ENCODE measurements at regions not wholly inside any gene's neighbourhood (a gene's known extent, or its start where the extent isn't known, plus 50 kb on each side); places are given as distances from the start of the nearest gene placed in this dataset.

- 96% methylated on average over 1 of the region's 1 CpG for whole genome bisulfite sequencing
These were observed 276.7 kb downstream of the NFKBIZ start for GRCh38 chr3:102125994-102126368.

More at GRCh38 chr3:102125994-102126368, 276.7 kb downstream of the NFKBIZ start:
- Histone ChIP-seq H3K9ac (ENCODE audit: low read depth in 1 of 2, low read length in 2 of 2) (no peak overlapping the region), H3K36me3 (ENCODE audit: control insufficient read depth in 4 of 4, insufficient read depth in 3 of 4, low read depth in 1 of 4, low read length in 3 of 4) (no peaks in the 10 kb centered on the region), H3K27ac (ENCODE audit: low read depth in 1 of 2, low read length in 2 of 2) (peak overlapping the region; percentile 74 to 84), H3K27me3 (ENCODE audit: control insufficient read depth in 4 of 4, insufficient read depth in 4 of 4, low read length in 3 of 4) (no peaks in the 10 kb centered on the region), H3K4me3 (ENCODE audit: low read depth in 1 of 3, low read length in 3 of 3) (no peak overlapping the region), H3K4me1 (ENCODE audit: control insufficient read depth in 4 of 4, insufficient read depth in 4 of 4, low read length in 3 of 4) (peaks cover 0 to 17% (median 15%) of the 10 kb centered on the region in 4 donors), H3K9me3 (ENCODE audit: control insufficient read depth in 4 of 4, low read length in 3 of 4) (peaks cover 0 to 3% (median under 1%) of the 10 kb centered on the region in 4 donors)
- no peak for TF ChIP-seq HNF4G (IDR thresholded peaks at IDR 0.05)
- TF ChIP-seq, protein P1, sequence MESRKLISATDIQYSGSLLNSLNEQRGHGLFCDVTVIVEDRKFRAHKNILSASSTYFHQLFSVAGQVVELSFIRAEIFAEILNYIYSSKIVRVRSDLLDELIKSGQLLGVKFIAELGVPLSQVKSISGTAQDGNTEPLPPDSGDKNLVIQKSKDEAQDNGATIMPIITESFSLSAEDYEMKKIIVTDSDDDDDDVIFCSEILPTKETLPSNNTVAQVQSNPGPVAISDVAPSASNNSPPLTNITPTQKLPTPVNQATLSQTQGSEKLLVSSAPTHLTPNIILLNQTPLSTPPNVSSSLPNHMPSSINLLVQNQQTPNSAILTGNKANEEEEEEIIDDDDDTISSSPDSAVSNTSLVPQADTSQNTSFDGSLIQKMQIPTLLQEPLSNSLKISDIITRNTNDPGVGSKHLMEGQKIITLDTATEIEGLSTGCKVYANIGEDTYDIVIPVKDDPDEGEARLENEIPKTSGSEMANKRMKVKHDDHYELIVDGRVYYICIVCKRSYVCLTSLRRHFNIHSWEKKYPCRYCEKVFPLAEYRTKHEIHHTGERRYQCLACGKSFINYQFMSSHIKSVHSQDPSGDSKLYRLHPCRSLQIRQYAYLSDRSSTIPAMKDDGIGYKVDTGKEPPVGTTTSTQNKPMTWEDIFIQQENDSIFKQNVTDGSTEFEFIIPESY (IDR thresholded peaks at IDR 0.05) = no peak
- no peak for TF ChIP-seq HNF4A (conservative IDR thresholded peaks at IDR 0.05)
- TF ChIP-seq NR2F2 (IDR thresholded peaks at IDR 0.05) = no peak
- no peak for TF ChIP-seq SP1 (IDR thresholded peaks at IDR 0.05)
- TF ChIP-seq REST (IDR thresholded peaks at IDR 0.05) = no peak
- TF ChIP-seq CTCF (IDR thresholded peaks at IDR 0.05; ENCODE audit: low read depth, low read length, missing input control) = no peak
- no peak for TF ChIP-seq YY1 (IDR thresholded peaks at IDR 0.05)
- no peak for TF ChIP-seq ATF3 (IDR thresholded peaks at IDR 0.05)
- TF ChIP-seq FOXA2 (IDR thresholded peaks at IDR 0.05) = no peak
- no peak for TF ChIP-seq MAX (IDR thresholded peaks at IDR 0.05)
- TF ChIP-seq FOXA1 (IDR thresholded peaks at IDR 0.05) = no peak
- TF ChIP-seq JUND (IDR thresholded peaks at IDR 0.05) = no peak
- TF ChIP-seq RAD21 (IDR thresholded peaks at IDR 0.05) = no peak
- TF ChIP-seq RXRA (IDR thresholded peaks at IDR 0.05) = no peak
- TF ChIP-seq TAF1 (conservative IDR thresholded peaks at IDR 0.05) = no peak
- TF ChIP-seq EGR1 (IDR thresholded peaks at IDR 0.05; ENCODE audit: low read depth in 2 of 2) = no peak
- no peak for TF ChIP-seq GABPA (IDR thresholded peaks at IDR 0.05 in 1 of 2, conservative IDR thresholded peaks at IDR 0.05 in 1 of 2)
- DNase-seq (ENCODE audit: low spot score) = no peak
